HL-60 (cell line): ENCODE measurements at regions not wholly inside any gene's neighbourhood (a gene's known extent, or its start where the extent isn't known, plus 50 kb on each side); places are given as distances from the start of the nearest gene placed in this dataset.
A peak's percentile ranks its signal among the peaks of the same experiment; 100 is the strongest.

Source experiments
- DNase-seq, 2 experiments: peaks; one replicate each; pipeline ENCODE4 v3.0.0-alpha.2; 2010 to 2020; ENCODE audit warnings: low read depth in 1 of 2, low spot score in 1 of 2
- H3K27ac ChIP-seq: fragments of 250-450 bp; sonication (Bioruptor Pico); replicated peaks from 2 replicates; pipeline ENCODE4 v1.5.1; 2020; ENCODE audit warnings: mild to moderate bottlenecking, moderate library complexity
- H3K27me3 ChIP-seq: fragments of 250-450 bp; sonication (Bioruptor Pico); 2 replicates; pipeline ENCODE4 v1.5.1; 2021; ENCODE audit warnings: mild to moderate bottlenecking, moderate library complexity; ENCODE audit not compliant: insufficient read depth, poor library complexity, severe bottlenecking
- H3K4me3 ChIP-seq: replicated peaks from 2 replicates; pipeline ENCODE4 v1.5.1; 2011; ENCODE audit warnings: mild to moderate bottlenecking, control low read depth, low read length; ENCODE audit not compliant: insufficient read depth
- GABPA ChIP-seq: IDR thresholded peaks from 2 replicates; pipeline ENCODE4 v1.6.1; 2012; ENCODE audit warnings: low read depth
- POLR2AphosphoS5 ChIP-seq: IDR thresholded peaks from 2 replicates; pipeline ENCODE4 v1.6.1; 2012; ENCODE audit warnings: low read depth
- REST ChIP-seq: IDR thresholded peaks from 2 replicates; pipeline ENCODE4 v1.6.1; 2012; ENCODE audit warnings: low read depth; ENCODE audit not compliant: insufficient replicate concordance
- SPI1 ChIP-seq: IDR thresholded peaks from 2 replicates; pipeline ENCODE4 v1.6.1; 2012; ENCODE audit warnings: low read depth, mild to moderate bottlenecking, borderline replicate concordance
- TF ChIP-seq, protein P1 (sequence below): IDR thresholded peaks from one replicate; pipeline ENCODE4 v1.5.1; 2011; ENCODE audit warnings: low read length, control low read depth, inconsistent platforms; ENCODE audit not compliant: insufficient read depth

DNA sequence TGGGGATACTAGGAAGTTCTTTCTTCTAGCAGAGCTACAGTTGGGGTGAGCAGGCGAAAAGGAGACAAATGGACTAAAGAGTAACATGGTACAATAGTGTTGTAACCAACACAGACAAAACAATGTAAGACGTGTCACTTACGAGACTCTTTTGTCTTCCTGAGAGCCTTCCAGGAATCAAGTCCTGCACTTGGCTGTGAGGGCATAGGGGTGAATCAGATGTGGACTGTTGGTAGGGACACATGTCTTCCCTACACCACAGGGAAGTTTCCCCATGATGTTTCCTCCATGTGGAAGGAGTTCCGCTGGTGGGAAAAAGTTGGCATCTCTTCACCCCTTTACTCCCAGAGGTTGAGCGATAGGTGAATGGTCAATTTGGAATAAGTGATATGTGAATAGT lies 364.7 kb downstream of the NUAK1 start:
- Histone ChIP-seq H3K27me3 (no peaks in the 10 kb centered on the region), H3K4me3 (no peak overlapping the region), H3K27ac (no peak overlapping the region)
- no peak for DNase-seq
- TF ChIP-seq REST (no peak), POLR2AphosphoS5 (no peak), GABPA (no peak), SPI1 (no peak)
- TF ChIP-seq, protein P1, sequence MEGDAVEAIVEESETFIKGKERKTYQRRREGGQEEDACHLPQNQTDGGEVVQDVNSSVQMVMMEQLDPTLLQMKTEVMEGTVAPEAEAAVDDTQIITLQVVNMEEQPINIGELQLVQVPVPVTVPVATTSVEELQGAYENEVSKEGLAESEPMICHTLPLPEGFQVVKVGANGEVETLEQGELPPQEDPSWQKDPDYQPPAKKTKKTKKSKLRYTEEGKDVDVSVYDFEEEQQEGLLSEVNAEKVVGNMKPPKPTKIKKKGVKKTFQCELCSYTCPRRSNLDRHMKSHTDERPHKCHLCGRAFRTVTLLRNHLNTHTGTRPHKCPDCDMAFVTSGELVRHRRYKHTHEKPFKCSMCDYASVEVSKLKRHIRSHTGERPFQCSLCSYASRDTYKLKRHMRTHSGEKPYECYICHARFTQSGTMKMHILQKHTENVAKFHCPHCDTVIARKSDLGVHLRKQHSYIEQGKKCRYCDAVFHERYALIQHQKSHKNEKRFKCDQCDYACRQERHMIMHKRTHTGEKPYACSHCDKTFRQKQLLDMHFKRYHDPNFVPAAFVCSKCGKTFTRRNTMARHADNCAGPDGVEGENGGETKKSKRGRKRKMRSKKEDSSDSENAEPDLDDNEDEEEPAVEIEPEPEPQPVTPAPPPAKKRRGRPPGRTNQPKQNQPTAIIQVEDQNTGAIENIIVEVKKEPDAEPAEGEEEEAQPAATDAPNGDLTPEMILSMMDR, result no peak

- no peak for DNase-seq
- Histone ChIP-seq H3K4me3 (no peak overlapping the region), H3K27me3 (no peaks in the 10 kb centered on the region), H3K27ac (no peak overlapping the region)
- TF ChIP-seq GABPA (no peak), SPI1 (no peak), POLR2AphosphoS5 (no peak), REST (no peak)
- TF ChIP-seq, protein P1, result no peak
Observed at GRCh38 chr12:105775343-105775742, 363.4 kb downstream of the NUAK1 start.

DNA sequence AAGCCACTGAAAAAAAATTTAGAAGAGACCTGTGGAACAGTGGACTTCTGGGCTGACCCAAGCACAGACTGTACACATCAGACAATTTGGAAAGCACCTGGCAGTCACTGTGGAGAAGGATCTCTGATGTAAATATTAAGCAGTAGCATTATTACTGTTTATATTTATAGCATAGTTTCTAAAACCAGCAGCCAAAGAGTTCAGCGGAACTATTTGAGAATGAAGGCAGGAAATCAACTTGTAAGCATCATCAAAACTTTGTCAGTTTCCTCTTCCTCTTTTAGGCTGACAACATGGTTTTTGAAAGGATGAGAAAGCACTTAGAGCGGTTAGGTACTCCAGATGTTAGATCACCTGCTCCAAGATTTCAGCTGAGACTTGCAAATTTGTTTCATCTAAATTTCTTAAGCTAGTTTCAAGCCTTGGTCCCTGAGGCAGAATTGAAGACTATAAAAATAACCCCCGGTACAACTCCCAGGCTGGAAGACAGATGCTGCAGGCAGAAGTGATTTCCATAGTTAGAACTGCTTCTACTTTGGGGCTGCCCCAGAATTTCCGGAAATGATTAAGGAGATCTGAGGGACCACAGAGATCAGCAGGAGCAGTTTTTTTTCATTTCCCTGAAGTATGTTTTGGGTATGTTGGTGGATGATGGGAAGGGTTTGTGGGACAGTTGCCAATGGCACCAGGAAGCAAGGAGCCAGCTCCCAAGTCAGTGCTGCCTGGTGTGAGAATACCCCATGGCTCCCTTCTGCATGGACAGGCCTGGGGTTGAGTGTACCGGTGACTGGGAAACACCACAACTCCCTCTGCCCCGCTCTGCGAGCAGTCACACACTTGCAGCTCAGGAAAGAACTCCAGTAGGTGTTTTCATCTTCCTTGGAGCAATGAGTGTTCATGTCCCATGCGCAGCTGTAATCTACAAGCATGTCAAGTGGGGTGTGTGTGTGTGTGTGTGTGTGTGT lies 354.5 kb downstream of the NUAK1 start:
- Histone ChIP-seq H3K27me3 (no peaks in the 10 kb centered on the region), H3K27ac (no peak overlapping the region), H3K4me3 (no peak overlapping the region)
- DNase-seq, result no peak
- TF ChIP-seq SPI1 (peak; percentile 61), POLR2AphosphoS5 (no peak)

DNA sequence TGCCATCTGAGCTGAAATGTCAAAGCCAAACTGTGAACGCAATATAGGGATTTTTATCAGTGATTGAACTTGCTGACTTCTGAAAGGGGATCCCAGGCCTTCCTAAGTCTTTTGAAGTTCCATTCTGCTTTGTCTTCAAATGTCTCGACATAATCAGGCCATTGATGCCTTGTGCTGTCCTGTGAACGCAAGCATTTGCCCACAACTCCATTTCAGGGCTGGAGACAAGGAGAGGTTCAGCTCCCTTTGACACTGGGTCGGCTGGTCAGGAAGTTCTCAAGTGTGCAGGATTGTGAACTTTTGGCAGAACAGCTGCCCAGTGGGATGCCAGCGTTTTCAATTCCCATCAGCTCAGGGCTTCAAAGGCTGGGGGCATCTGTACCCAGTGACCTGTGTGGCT lies 345.3 kb downstream of the NUAK1 start:
- no peak for DNase-seq
- no peaks in the 10 kb centered on the region for H3K27me3 ChIP-seq
- H3K4me3 ChIP-seq, result no peak overlapping the region
- no peak overlapping the region for H3K27ac ChIP-seq
- TF ChIP-seq GABPA (no peak), SPI1 (no peak), REST (no peak), POLR2AphosphoS5 (no peak)
- TF ChIP-seq, protein P1, result no peak
